GM19023 (cell line): ENCODE measurements at regions not wholly inside any gene's neighbourhood (a gene's known extent, or its start where the extent isn't known, plus 50 kb on each side); places are given as distances from the start of the nearest gene placed in this dataset.
A peak's percentile ranks its signal among the peaks of the same experiment; 100 is the strongest.
"Not testable (repeated sequence)": the region's sequence is repeated elsewhere in the genome, so short reads cannot be mapped to it uniquely, and the experiment has no call there.

Source experiments
- ATAC-seq: cut with Tn5 transposase; IDR thresholded peaks from one replicate; pipeline ENCODE4 v1.9.1; 2021; ENCODE audit warnings: mild to moderate bottlenecking, moderate library complexity; ENCODE audit not compliant: unreplicated experiment

- ATAC-seq = peak; percentile 76
These were observed 194.0 kb downstream of the FAM181B start for GRCh38 chr11:82539669-82540068.

GRCh38 chr11:82536706-82537105 lies 197.0 kb downstream of the FAM181B start:
- no peak for ATAC-seq

GRCh38 chr11:82533628-82534327 lies 199.9 kb downstream of the FAM181B start:
- ATAC-seq = no peak

GRCh38 chr11:82529936-82530335 lies 203.7 kb downstream of the FAM181B start:
- ATAC-seq = no peak

- ATAC-seq = no peak
These were observed 206.5 kb downstream of the FAM181B start for GRCh38 chr11:82527081-82527584.

GRCh38 chr11:82523141-82523540 lies 210.5 kb downstream of the FAM181B start:
- no peak for ATAC-seq

GRCh38 chr11:82521427-82521826 lies 212.2 kb downstream of the FAM181B start:
- ATAC-seq = no peak

GRCh38 chr11:82507288-82507687 lies 226.4 kb downstream of the FAM181B start:
- no peak for ATAC-seq

GRCh38 chr11:82505379-82505778 lies 228.3 kb downstream of the FAM181B start:
- no peak for ATAC-seq

GRCh38 chr11:82501174-82501573 lies 232.5 kb downstream of the FAM181B start:
- ATAC-seq = not testable (repeated sequence)

GRCh38 chr11:82494988-82495432 lies 238.7 kb downstream of the FAM181B start:
- no peak for ATAC-seq

GRCh38 chr11:82474876-82475275 lies 258.8 kb downstream of the FAM181B start:
- no peak for ATAC-seq

- ATAC-seq = no peak
These were observed 268.2 kb downstream of the FAM181B start for GRCh38 chr11:82465481-82465880.

GRCh38 chr11:82462608-82463242 lies 270.9 kb downstream of the FAM181B start:
- no peak for ATAC-seq

- no peak for ATAC-seq
These were observed 274.9 kb downstream of the FAM181B start for GRCh38 chr11:82458761-82459160.

GRCh38 chr11:82458147-82458546 lies 275.5 kb downstream of the FAM181B start:
- ATAC-seq = no peak

GRCh38 chr11:82450996-82451395 lies 282.7 kb downstream of the FAM181B start:
- ATAC-seq = no peak

GRCh38 chr11:82406611-82407010 lies 327.1 kb downstream of the FAM181B start:
- no peak for ATAC-seq

GRCh38 chr11:82405421-82405820 lies 328.2 kb downstream of the FAM181B start:
- no peak for ATAC-seq

- no peak for ATAC-seq
These were observed 328.7 kb downstream of the FAM181B start for GRCh38 chr11:82404981-82405380.

- ATAC-seq = no peak
These were observed 329.9 kb downstream of the FAM181B start for GRCh38 chr11:82403640-82404305.

GRCh38 chr11:82398300-82398815 lies 335.3 kb downstream of the FAM181B start:
- no peak for ATAC-seq
